ENCODE measurements at regions not wholly inside any gene's neighbourhood (a gene's known extent, or its start where the extent isn't known, plus 50 kb on each side); places are given as distances from the start of the nearest gene placed in this dataset.
"Not testable (repeated sequence)": the region's sequence is repeated elsewhere in the genome, so short reads cannot be mapped to it uniquely, and the experiment has no call there.

GRCh38 chr17:15817861-15818260, 85.8 kb downstream of the TBC1D26 start:
- not testable (repeated sequence) for TF ChIP-seq POLR2AphosphoS5 (IDR thresholded peaks at IDR 0.05; ENCODE audit: borderline replicate concordance, low read depth, low read length); EZH2 (IDR thresholded peaks at IDR 0.05); FOXP2 (optimal IDR thresholded peaks at IDR 0.05; ENCODE audit: control extremely low read depth, extremely low read length, insufficient read depth)
